ENCODE measurements at regions not wholly inside any gene's neighbourhood (a gene's known extent, or its start where the extent isn't known, plus 50 kb on each side); places are given as distances from the start of the nearest gene placed in this dataset.

DNA sequence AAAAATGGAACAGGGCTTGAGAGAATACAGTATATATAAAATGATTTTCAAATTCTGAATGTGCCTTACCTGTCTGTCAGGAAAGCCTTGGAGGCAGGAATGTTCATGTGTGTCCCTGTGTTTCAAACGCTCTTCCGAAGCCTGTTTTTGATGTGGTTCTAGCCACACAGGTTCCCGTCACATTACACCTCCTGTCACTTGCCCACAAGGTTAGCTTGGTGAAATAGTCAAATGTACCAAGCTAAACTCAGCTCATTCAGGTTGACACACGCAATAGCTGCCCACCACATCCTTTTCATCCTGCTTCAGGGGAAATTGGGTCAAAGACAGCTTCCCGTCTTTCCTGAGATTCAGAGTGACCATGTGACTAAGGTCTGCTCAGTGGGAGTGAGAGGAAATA, 574.0 kb downstream of the EFNB2 start:
- TF ChIP-seq POLR2AphosphoS5 (IDR thresholded peaks at IDR 0.05; ENCODE audit: low read depth) (no peak), EZH2phosphoT487 (IDR thresholded peaks at IDR 0.05; ENCODE audit: unreplicated experiment) (no peak), EZH2 (IDR thresholded peaks at IDR 0.05; ENCODE audit: low read depth, unreplicated experiment) (no peak), ZNF331 (CRISPR knock-in tag; IDR thresholded peaks at IDR 0.05; ENCODE audit: low read depth) (no peak), ZNF114 (CRISPR knock-in tag; IDR thresholded peaks at IDR 0.05) (no peak), CREB1 (CRISPR knock-in tag; IDR thresholded peaks at IDR 0.05; ENCODE audit: low read depth) (no peak)
- TF ChIP-seq, protein P1, sequence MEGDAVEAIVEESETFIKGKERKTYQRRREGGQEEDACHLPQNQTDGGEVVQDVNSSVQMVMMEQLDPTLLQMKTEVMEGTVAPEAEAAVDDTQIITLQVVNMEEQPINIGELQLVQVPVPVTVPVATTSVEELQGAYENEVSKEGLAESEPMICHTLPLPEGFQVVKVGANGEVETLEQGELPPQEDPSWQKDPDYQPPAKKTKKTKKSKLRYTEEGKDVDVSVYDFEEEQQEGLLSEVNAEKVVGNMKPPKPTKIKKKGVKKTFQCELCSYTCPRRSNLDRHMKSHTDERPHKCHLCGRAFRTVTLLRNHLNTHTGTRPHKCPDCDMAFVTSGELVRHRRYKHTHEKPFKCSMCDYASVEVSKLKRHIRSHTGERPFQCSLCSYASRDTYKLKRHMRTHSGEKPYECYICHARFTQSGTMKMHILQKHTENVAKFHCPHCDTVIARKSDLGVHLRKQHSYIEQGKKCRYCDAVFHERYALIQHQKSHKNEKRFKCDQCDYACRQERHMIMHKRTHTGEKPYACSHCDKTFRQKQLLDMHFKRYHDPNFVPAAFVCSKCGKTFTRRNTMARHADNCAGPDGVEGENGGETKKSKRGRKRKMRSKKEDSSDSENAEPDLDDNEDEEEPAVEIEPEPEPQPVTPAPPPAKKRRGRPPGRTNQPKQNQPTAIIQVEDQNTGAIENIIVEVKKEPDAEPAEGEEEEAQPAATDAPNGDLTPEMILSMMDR (conservative IDR thresholded peaks at IDR 0.05; ENCODE audit: low read depth in 2 of 2) = no peak
- TF ChIP-seq, protein P2, sequence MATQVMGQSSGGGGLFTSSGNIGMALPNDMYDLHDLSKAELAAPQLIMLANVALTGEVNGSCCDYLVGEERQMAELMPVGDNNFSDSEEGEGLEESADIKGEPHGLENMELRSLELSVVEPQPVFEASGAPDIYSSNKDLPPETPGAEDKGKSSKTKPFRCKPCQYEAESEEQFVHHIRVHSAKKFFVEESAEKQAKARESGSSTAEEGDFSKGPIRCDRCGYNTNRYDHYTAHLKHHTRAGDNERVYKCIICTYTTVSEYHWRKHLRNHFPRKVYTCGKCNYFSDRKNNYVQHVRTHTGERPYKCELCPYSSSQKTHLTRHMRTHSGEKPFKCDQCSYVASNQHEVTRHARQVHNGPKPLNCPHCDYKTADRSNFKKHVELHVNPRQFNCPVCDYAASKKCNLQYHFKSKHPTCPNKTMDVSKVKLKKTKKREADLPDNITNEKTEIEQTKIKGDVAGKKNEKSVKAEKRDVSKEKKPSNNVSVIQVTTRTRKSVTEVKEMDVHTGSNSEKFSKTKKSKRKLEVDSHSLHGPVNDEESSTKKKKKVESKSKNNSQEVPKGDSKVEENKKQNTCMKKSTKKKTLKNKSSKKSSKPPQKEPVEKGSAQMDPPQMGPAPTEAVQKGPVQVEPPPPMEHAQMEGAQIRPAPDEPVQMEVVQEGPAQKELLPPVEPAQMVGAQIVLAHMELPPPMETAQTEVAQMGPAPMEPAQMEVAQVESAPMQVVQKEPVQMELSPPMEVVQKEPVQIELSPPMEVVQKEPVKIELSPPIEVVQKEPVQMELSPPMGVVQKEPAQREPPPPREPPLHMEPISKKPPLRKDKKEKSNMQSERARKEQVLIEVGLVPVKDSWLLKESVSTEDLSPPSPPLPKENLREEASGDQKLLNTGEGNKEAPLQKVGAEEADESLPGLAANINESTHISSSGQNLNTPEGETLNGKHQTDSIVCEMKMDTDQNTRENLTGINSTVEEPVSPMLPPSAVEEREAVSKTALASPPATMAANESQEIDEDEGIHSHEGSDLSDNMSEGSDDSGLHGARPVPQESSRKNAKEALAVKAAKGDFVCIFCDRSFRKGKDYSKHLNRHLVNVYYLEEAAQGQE (IDR thresholded peaks at IDR 0.05; ENCODE audit: unreplicated experiment) = no peak

Measured in GM23338 (cell line).